Spleen (tissue), 11 donors: ENCODE measurements at regions not wholly inside any gene's neighbourhood (a gene's known extent, or its start where the extent isn't known, plus 50 kb on each side); places are given as distances from the start of the nearest gene placed in this dataset.

Experiments
- DNase-seq: peaks from one replicate; pipeline ENCODE4 v3.0.0-alpha.2; 2020
- H3K27ac ChIP-seq, 8 donors: fragments of 200-600 bp; sonication (generic) in 7 of 8; 1 replicate in 4 of 8; 2 replicates in 4 of 8; pipeline versions ENCODE4 v1.5.0 to v1.8.0; 2016 to 2021; ENCODE audit warnings: inconsistent platforms in 4 of 8, mild to moderate bottlenecking in 4 of 8, moderate library complexity in 1 of 8
- H3K27me3 ChIP-seq, 7 donors: fragments of 200-600 bp; sonication (generic) in 6 of 7; replicated peaks in 1 of 7; 1 replicate in 4 of 7; 2 replicates in 3 of 7; pipeline versions ENCODE4 v1.5.0 to v1.8.0; 2016 to 2021; ENCODE audit warnings: inconsistent platforms in 3 of 7, mild to moderate bottlenecking in 1 of 7
- H3K36me3 ChIP-seq, 6 donors: fragments of 200-600 bp; sonication (generic) in 5 of 6; 1 replicate in 4 of 6; 2 replicates in 2 of 6; pipeline versions ENCODE4 v1.5.0 to v1.8.0; 2016 to 2021; ENCODE audit warnings: inconsistent platforms in 2 of 6
- H3K4me1 ChIP-seq, 6 donors: fragments of 200-600 bp; sonication (generic) in 5 of 6; 1 replicate in 3 of 6; 2 replicates in 3 of 6; pipeline versions ENCODE4 v1.5.0 to v1.8.0; 2016 to 2021; ENCODE audit warnings: inconsistent platforms in 3 of 6
- H3K4me3 ChIP-seq, 8 donors: fragments of 200-600 bp; sonication (generic) in 7 of 8; 1 replicate in 4 of 8; 2 replicates in 4 of 8; pipeline versions ENCODE4 v1.5.0 to v1.8.0; 2016 to 2021; ENCODE audit warnings: inconsistent platforms in 4 of 8, mild to moderate bottlenecking in 4 of 8, moderate library complexity in 2 of 8
- H3K9me3 ChIP-seq, 8 donors: fragments of 200-600 bp; sonication (generic) in 7 of 8; 1 replicate in 4 of 8; 2 replicates in 4 of 8; pipeline versions ENCODE4 v1.5.0 to v1.8.0; 2016 to 2021; ENCODE audit warnings: inconsistent platforms in 4 of 8
- POLR2A ChIP-seq, 3 donors: fragments of 450-650 bp; IDR thresholded peaks; one replicate each; pipeline ENCODE4 v1.5.1; 2017; ENCODE audit warnings: antibody characterized with exemption in 3 of 3, mild to moderate bottlenecking in 1 of 3
- POLR2AphosphoS5 ChIP-seq, 3 donors: sonication (generic); formaldehyde crosslinking; IDR thresholded peaks; one replicate each; pipeline ENCODE4 v1.5.1; 2017; ENCODE audit warnings: antibody characterized with exemption in 3 of 3
- WGBS, 5 donors: extraction: QIAGEN DNeasy Blood & Tissue Kit in 3 of 5; methylation state at CpG; one replicate each; pipeline versions ENCODE4 v1.1.5 to v1.1.7; 2013 to 2018; 5-methylcytosine and 5-hydroxymethylcytosine counted together
- intact Hi-C: fragments of 100-400 bp; cut with DNase I; formaldehyde crosslinking; loops from one replicate; pipeline ENCODE4 v1.15.0; 2023; ENCODE audit warnings: low total_unique reads
- TF ChIP-seq, protein P1 (sequence below), 11 experiments: fragments of 200-600 bp in 7 of 11; fragments of 450-650 bp in 4 of 11; sonication (generic) in 4 of 11; IDR thresholded peaks in 8 of 11; conservative IDR thresholded peaks in 3 of 11; 1 replicate in 7 of 11; 2 replicates in 4 of 11; pipeline versions ENCODE4 v1.4.0 to v1.8.0; 2016 to 2021; ENCODE audit warnings: antibody characterized with exemption in 11 of 11, inconsistent platforms in 4 of 11, mild to moderate bottlenecking in 1 of 11
- donor health status: healthy with polysubstance abuse.
- donor health status: DM: no; HTN: no; CAD: no; lungs with moderate emphysema.
- donor health status: DM: no; HTN: no; CAD: no.
- donor health status: Bipolar disorder and iron deficiency.
- donor health status: healthy.
- donor health status: DM: no; HTN: no; CAD: no.
- donor health status: DM: yes; HTN: yes; CAD: no.

DNA sequence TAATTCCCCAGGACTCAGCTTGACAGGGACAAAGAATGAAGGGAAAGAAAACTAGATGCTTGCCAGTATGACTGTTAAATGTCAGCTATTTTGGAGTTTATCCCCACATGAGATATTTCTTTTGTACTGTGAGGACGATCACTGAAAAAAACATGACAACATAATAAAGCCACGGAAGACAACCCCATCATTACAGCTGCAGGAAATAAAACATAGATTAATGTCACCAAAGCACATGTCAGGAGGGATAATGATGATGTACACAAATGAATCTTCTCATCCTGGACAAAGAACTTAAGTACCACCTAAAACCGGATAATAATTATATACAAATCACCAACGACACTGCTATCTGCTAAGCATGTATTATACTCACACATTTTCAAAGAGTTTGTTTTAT is 84.6 kb upstream of the GRIP1 start:
- Histone ChIP-seq H3K4me3 (no peak overlapping the region), H3K27me3 (no peaks in the 10 kb centered on the region), H3K36me3 (no peaks in the 10 kb centered on the region), H3K27ac (no peak overlapping the region), H3K4me1 (no peaks in the 10 kb centered on the region), H3K9me3 (peaks cover 0 to 7% (median 0%) of the 10 kb centered on the region in 8 donors)
- 70 to 88% (median 75%) methylated on average over 4 of the region's 4 CpGs for WGBS, 5 donors
- DNase-seq, result no peak
- TF ChIP-seq, protein P1, sequence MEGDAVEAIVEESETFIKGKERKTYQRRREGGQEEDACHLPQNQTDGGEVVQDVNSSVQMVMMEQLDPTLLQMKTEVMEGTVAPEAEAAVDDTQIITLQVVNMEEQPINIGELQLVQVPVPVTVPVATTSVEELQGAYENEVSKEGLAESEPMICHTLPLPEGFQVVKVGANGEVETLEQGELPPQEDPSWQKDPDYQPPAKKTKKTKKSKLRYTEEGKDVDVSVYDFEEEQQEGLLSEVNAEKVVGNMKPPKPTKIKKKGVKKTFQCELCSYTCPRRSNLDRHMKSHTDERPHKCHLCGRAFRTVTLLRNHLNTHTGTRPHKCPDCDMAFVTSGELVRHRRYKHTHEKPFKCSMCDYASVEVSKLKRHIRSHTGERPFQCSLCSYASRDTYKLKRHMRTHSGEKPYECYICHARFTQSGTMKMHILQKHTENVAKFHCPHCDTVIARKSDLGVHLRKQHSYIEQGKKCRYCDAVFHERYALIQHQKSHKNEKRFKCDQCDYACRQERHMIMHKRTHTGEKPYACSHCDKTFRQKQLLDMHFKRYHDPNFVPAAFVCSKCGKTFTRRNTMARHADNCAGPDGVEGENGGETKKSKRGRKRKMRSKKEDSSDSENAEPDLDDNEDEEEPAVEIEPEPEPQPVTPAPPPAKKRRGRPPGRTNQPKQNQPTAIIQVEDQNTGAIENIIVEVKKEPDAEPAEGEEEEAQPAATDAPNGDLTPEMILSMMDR (IDR thresholded peaks at IDR 0.05 in 8 of 11, conservative IDR thresholded peaks at IDR 0.05 in 3 of 11), result no peak
- TF ChIP-seq POLR2AphosphoS5 (IDR thresholded peaks at IDR 0.05) (no peak), POLR2A (IDR thresholded peaks at IDR 0.05) (no peak)
- intact Hi-C loops, result no loop called here

DNA sequence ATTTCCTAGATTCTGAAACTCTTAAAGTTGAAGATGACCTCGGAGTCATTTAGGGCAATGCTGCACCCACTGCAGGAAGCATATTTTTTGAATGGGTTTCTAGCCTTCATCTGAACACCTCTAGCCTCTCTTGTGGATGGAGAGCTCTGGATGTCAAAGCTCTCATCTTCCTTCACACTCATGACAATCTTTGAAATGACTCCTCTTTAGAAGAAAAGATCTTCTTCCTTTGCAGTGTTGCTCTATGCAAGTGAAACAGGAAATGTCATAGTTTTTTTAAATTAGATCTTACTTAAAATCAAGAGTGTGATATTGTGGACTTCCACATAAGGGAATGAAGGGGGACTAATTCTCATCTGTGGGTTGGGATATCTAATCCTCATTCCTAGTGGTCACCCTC is 86.3 kb upstream of the GRIP1 start:
- Histone ChIP-seq H3K36me3 (no peaks in the 10 kb centered on the region), H3K27me3 (no peaks in the 10 kb centered on the region), H3K4me3 (no peak overlapping the region), H3K9me3 (peaks cover 0 to 3% (median 0%) of the 10 kb centered on the region in 8 donors), H3K27ac (no peak overlapping the region), H3K4me1 (no peaks in the 10 kb centered on the region)
- 76 to 91% (median 81%) methylated on average over 1 of the region's 1 CpG for WGBS, 5 donors
- intact Hi-C loops, result no loop called here
- DNase-seq, result no peak
- no peak for TF ChIP-seq POLR2A (IDR thresholded peaks at IDR 0.05)
- TF ChIP-seq POLR2AphosphoS5 (IDR thresholded peaks at IDR 0.05), result no peak
- TF ChIP-seq, protein P1 (IDR thresholded peaks at IDR 0.05 in 8 of 11, conservative IDR thresholded peaks at IDR 0.05 in 3 of 11), result no peak

DNA sequence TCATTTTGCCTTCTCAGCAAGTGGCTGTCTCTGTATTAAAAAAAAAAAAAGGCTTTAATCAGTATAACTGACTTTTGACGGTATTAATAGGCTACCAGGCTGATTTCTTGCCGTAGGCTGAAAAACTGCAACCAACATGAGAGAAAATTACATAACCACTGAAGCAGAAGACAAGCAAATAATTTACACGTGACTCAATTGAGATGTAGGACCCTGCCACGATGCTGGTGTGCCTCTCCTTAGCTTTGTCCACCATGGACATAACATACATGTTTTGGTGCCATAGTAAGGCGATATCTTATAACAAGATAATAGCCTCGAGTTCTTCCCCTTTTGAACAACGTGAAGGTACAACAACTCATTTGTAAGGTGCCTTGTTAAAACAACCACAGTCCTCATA is 88.7 kb upstream of the GRIP1 start:
- intact Hi-C loops, result no loop called here
- no peak for DNase-seq
- Histone ChIP-seq H3K36me3 (no peaks in the 10 kb centered on the region), H3K27ac (no peak overlapping the region), H3K9me3 (no peaks in the 10 kb centered on the region), H3K27me3 (no peaks in the 10 kb centered on the region), H3K4me3 (no peak overlapping the region), H3K4me1 (no peaks in the 10 kb centered on the region)
- WGBS, 5 donors, result 77 to 83% (median 82%) methylated on average over 7 of the region's 7 CpGs
- no peak for TF ChIP-seq POLR2A (IDR thresholded peaks at IDR 0.05)
- TF ChIP-seq, protein P1 (IDR thresholded peaks at IDR 0.05 in 8 of 11, conservative IDR thresholded peaks at IDR 0.05 in 3 of 11), result no peak
- TF ChIP-seq POLR2AphosphoS5 (IDR thresholded peaks at IDR 0.05), result no peak

DNA sequence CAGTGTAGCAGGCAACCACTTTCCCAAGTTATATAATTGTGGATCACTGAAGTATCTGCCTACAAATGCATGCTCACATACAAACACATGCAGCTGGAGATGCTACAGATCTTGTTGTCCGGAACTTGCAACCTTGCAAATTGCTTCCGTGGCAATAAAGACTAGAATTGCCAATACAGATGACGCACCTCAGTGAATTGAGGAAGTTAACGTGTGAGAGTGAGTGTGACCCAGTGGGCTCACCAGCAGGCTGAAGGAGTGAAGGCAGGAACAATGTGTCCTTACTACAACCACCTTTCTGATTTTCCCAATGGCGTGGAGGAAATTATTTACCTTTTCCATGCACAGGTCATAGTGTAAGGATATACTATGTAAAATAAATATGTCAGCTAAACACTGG is 89.4 kb upstream of the GRIP1 start:
- TF ChIP-seq, protein P1 (IDR thresholded peaks at IDR 0.05 in 8 of 11, conservative IDR thresholded peaks at IDR 0.05 in 3 of 11), result no peak
- TF ChIP-seq POLR2AphosphoS5 (IDR thresholded peaks at IDR 0.05) (no peak), POLR2A (IDR thresholded peaks at IDR 0.05) (no peak)
- Histone ChIP-seq H3K27me3 (no peaks in the 10 kb centered on the region), H3K9me3 (no peaks in the 10 kb centered on the region), H3K27ac (no peak overlapping the region), H3K36me3 (no peaks in the 10 kb centered on the region), H3K4me3 (no peak overlapping the region), H3K4me1 (no peaks in the 10 kb centered on the region)
- WGBS, 5 donors, result 70 to 82% (median 77%) methylated on average over 5 of the region's 5 CpGs
- intact Hi-C loops, result no loop called here
- DNase-seq, result no peak
